HG03064 (cell line): ENCODE measurements at regions not wholly inside any gene's neighbourhood (a gene's known extent, or its start where the extent isn't known, plus 50 kb on each side); places are given as distances from the start of the nearest gene placed in this dataset.

Source experiments
- ATAC-seq: cut with Tn5 transposase; IDR thresholded peaks from one replicate; pipeline ENCODE4 v1.9.1; 2021; ENCODE audit warnings: low read depth; ENCODE audit not compliant: unreplicated experiment

DNA sequence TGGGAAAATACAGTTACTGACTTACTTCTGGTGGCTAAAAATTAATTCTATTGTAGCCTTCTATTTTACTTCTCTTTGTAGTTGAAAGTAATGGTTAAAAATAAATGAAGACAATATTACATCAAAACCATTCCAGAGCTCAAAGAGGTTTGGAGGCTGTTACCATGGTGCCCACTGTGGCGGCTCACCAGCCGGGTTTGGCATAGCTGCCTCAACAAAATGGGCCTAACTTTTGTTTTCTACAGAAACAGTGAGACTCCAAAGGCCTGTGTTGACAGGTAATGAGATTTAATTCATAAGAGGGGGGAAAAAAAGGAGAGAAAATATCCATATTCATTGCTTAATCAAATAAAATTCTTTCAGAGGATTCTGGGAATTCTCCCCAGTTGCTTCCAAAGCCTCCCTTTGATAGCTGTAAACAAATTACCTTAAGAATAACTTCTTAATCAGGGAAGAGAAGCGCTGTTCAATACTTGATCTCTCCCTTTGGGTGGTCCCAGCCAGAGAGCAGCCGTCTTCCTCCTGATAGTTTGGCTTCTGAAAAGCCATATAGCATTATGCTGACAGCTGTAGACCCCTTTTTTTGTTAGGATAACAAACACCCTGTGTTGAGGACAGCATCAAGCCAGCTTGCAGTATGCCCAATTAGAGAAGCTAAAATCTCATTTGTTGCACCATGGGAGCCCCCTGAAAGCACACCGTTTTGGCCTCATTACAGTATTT is 266.8 kb downstream of the NEDD1 start:
- no peak for ATAC-seq

DNA sequence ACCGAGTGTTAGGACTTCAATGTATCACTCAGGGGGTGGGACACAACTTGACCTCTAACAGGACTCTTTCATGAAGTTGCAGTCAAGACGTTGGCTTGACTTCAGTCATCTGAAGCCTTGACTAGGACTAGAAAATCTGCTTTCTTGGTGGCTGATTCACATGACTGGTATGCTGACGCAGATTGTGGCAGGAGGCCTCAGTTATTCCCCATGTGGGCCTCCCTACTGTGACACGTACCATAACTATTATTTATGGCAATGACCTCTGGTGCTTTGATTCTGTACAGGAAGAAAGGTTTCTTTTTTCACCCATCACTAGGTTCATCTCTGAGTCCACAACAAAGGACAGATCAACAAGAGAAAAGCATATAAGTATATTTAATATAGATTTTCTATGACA is 270.4 kb downstream of the NEDD1 start:
- ATAC-seq = no peak

DNA sequence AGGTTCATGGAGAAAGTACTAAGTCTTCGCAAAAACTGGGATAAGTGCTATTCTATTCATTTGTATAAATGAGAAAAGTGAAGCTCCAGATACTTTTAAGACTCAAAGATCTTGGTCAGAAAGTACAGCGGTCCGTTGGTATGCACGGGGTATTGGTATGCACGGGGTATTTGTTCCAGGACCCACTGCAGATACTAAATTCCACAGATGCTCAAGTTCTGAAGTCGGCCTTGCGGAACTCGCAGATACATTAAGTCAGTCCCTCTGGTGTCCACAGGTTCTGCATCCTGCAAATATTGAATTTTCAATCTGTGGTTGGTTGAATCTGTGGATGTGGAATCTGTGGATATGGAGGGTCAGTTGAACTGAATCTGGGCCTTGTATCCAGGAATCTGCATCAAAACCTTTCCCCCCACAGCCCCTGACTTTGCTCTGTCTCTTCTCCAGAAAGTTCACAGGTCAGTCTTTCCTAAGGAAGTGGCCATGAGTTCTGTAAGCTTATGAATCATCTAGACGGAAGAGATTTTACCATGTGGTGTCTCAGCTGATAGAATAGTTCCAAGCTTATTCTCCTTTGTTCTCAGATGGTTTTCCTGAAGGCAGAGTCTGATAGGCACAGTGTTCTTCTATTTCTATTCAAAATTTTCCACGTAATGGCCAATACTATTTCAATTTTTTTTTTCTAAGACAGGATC is 274.7 kb downstream of the NEDD1 start:
- ATAC-seq = no peak

DNA sequence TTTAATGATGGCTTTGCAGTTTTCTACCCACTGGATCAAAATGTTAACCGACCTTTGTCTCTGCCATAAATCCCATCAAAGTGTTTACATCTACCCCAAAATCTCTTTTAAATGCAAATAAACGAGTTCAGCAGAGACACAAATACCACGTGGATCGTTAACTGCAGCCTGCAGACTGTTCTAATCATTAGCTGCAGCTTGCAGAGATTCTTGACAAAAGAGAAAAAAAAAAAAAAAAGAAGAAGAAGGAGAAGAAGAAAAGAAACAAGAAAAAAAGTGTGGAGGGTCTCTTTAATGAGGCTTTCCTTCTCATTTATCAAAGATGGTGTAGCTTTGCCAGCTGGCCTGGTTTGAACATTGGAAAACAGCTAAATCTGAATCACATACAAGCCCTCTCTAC is 275.7 kb downstream of the NEDD1 start:
- no peak for ATAC-seq

DNA sequence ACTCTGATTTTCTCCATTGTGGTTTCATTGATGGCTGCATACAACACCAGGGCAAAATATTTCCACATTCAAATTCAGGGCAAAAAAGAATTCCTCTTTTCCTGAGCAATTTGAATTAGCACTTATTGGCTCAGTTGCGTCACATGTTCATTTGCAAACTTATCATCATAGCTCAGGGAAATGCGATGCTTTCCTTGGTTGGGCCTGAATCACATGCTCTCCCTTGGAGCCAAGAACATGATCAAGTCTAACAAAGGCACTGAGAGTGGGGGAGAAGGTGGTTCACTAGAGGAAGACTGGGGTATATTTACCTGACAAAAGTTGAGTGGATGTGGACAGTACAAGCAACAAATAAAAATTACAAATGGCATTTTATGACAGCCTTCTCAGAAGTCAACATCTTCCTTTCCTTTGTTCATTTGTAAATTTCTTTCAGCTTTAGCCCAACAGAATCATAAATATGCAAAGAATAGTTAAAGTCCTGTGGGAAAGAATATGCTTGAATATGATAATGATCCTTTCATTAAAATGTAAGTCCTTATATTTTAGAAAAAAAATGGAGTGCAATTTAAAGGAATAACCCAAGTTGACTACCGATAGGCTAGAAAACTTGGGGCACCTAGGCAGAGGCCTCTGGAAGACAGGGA is 277.2 kb downstream of the NEDD1 start:
- no peak for ATAC-seq

DNA sequence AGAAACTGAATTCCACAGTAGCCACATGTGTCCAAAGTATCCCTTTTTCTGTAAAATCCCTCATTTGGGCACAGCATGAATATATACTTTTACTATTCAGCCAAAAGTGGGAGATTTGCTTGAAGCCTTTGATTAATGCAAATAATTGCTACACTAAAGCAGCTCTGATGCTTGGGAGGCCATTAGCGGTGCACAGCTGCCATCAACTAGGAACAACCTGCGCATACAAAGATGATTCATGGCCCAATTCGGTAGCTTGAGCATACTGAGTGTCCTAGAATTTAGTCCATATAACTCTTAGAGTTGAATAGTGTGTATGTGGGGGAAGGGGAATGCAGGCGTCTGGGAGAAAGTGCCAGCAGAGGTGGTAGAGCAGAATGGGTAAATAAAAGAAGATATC is 277.0 kb upstream of the RMST start:
- no peak for ATAC-seq

DNA sequence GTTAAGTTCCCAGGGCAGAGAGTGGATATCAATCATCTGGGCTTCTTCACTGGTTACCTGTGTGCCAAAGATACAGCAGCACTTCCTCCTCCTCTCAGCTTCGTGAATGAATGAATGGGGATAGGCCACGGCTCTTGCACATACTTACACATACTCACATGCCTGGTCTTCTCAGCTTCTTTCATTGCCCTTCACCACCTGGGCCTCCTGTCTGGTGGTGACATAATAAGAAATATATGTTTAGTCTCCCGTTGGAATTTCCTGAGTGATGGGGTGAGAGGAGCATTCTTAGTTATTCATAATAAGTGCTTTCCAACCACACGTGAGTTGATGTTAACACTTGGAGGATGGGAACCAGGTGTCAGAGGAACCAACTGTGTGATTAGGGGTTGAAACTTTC is 268.1 kb upstream of the RMST start:
- no peak for ATAC-seq

DNA sequence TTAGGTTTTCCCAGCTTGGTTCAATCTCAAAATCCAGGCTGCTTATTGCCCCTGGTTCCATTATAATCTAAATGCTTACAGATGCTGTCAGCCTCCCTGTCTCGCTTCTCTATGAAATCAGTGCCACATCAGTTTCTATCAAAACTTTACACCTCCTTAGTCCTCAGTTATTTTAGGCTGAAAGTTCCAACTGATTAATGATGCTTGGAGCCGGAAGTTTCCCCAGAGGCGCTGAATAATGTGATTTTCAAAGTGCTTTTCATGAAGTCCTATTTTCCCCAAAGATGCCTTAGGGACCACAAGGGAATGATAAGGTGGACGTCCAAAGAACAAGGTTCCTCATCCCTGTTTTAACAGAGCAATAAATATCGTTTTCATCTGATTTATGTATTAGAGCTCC is 262.4 kb upstream of the RMST start:
- no peak for ATAC-seq

DNA sequence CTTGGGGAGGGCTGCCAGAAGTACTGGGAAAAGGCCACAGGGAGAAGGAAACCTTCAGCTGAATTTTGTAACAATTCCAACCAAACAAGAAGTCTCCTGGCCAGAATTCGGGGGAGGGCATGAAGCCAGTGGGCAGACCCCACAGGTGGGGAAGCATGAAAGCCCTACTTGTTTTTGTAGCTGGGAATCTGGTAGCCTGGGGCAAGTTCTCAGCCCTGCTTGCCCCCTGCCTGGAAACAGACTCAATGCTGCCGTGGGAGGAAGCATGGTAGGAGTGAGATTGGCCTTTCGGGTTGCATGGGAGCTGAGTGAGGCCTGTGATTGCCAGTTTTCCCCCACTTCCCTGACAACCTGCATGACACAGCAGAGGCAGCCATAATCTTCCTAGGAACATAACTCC is 259.2 kb upstream of the RMST start:
- ATAC-seq = no peak

DNA sequence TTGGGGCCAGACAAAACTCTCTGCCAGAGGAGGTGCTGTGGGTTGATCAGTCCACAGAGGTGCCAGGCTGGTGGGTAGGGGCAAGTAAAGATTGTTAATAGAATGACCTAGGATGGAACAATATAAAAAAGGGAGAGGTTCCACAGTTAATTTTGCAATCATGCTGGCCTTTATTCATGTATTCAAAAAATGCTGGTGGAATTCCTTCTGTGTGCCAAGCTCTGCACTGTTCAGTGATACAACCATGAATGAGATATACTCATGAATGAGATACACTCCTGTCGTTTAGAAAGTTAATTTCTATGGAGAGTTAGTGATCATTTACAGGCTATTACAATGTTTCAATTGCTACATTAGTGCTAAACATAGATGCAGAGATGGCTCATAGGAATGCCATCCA is 252.6 kb upstream of the RMST start:
- no peak for ATAC-seq

DNA sequence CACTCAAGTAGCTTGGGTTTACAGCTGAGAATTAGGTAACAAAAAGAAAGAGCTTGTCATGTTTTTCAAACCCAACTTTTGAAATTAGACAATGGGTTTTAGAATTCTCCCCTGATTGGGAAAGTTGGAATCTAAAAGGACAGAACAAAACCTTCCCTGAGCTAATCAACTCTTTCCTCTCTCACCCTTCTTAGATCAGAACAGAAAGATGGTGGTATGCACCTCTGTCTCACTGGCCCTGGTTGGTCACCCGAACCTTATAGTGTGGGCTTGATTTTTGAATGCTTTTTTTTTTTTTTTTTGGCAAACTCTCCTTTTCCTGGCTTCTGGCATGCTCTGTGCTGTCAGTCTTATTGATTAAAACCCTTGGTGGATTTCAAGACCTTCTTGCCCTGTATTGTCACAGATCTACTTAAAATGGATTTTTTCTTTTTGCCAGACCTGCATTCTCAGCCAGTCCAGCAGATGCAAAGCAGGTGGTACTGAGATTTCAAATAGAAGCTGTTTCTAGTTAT is 251.1 kb upstream of the RMST start:
- no peak for ATAC-seq

DNA sequence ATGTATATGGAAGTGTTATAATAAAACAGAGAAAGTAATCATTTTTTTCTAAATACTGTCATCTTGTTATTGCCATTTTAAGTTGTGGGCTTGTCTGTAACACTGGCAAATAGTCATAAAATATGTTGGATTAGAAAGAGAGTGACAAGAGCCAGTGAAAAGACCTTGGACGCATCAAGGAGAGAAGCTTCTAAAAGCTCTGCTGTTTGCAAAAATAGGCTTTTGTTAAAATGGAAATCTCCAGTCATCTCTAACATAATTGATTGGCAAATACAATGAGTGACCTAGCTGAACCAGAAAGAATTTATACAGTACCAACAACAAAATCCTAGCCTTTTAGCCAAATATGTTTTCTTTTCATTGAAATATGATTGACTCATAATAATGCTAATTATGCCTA is 245.8 kb upstream of the RMST start:
- ATAC-seq = no peak

DNA sequence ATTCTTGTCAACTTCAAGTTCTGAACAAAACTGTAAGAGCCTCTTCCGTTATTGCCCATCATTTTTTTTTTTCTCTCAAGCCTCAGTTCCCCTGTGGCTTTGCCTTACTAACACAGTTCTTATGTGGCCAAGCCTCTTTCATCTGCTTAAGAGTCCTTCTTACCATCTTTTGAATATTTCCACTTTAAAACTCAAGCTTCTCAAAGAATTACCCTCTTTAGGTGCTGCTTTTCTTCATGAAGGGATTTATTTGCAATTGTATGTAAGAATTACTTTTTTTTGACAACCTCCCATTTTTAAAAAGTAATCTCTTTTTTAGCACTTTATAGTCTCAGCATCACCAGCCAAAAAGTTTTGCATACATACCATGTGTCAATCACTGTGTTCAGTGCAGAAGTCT is 240.2 kb upstream of the RMST start:
- no peak for ATAC-seq

DNA sequence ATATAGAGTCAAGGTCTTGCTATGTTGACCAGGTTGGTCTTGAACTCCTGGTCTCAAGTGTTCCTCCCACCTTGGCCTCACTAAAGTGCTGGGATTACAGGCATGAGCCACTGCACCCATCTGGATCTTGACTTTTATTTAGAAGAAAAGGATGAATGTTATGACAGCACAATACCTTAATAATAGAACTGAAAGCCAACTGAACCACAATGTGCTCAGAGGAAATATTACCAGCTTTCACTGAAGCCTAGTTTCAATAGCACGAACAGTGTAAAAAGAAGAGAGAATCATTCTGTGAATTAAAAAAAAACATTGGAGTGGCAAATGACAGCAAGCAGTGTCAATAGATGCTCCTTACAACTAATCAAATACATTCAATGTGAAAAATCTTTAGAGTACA is 239.2 kb upstream of the RMST start:
- ATAC-seq = no peak

DNA sequence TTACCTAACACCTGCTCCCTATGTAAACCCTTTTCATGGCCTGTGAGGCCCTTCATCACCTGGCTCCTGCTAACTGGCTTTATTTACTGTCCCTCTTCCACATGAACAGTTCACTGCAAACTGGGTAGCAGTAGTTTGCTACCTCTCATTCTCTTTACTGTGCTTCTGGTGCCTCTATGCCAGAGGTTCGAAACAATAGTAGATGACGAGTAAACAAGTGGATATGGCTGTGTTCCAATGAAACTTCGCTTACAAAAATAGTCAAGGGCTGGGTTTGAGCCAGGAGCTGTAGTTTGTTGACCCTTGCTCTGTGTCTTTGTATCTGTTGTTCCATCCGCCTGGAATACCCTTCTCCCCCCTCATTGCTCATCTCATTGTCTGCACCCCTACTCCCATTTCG is 233.6 kb upstream of the RMST start:
- no peak for ATAC-seq

DNA sequence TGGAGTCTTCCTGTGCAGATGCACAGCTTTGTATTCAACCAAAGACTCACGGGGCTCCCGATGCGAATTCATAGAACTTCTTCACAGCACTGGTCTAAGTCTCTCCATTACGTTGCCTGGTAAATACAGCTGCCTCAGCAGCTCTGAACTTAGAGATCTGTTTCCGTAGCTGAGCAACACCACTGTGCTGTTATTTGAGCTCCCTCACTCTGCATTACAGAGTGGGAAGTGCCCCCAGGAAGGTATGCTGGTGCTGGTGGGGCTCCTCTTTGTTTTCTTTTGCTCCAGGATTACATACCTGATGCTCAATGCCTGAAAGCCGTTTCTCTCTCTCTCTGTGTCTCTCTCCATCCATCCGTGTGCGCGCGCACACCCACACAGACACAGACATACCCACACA is 227.5 kb upstream of the RMST start:
- no peak for ATAC-seq

DNA sequence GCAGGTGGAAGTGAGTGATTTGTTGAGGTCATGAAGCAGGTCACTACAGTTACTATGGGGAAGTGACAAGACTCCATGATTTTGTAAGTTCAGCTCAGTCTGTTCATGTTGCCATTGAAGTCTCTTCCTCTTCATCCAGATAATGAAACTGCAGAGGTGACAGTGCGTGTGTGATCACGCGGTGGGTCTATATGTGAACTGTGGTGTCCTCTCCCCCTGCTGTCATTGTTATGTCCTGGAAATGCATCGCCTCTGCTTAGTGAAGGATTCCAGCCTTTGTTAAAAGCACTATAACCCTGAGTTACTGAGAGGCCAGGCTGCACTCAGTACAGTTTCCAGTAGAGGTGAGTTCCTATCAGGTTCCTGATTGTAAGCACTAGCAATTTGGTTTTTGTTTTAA is 216.2 kb upstream of the RMST start:
- no peak for ATAC-seq

DNA sequence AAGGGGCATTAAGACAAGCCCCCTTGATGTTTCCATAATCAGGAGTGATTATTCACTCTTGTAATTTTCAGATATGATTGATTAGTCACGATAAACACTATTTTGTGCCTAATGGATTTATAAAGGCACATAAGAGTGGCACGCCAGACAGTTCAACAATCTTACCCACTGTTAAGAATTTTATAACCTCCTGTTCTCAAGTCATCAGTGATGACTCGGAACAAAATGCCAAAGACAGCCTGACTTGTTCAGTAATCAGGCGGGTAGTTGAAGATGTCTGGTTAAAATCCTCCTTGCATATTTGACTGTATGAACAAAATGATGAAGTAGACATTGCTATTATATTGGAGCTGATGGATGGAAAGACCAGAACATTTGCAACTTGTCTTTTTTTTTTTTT is 212.1 kb upstream of the RMST start:
- ATAC-seq = no peak

DNA sequence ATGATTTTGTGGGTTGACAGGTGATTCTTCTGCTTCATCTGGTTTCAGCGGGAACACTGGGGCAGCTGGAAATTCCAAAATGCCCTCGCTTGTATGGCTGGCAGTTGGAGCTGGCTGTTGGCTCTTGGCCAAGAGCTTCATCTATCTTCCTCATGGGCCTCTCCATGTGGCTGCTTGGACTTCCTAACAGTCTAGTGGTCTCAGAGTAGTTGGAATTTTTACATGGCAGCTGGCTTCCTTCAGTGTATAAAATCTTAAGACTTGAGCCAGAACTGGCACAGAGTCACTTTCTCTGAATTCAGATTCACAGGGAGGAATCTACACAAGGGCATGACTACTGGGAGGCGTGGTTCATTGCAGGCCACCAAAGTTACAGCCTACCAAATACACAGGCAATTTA is 204.9 kb upstream of the RMST start:
- ATAC-seq = no peak

DNA sequence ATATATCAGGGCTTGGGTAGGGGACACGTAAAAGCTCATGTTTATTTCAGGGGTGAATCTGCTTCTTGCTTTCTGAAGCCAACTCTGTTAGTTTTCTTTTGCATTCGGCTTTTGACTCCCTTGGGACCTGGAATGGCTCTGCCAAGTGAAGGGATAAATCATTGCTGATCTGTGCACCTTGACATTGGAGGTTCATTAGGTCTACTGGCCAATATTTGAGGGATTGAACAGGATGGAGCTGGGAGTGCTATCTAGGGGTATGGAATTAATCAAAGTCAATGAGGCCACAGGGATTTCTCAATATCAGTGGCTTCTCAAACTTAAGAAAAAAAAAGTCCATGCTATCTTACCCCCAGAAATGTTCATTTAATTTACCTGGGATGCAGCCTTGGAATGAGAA is 203.5 kb upstream of the RMST start:
- no peak for ATAC-seq

DNA sequence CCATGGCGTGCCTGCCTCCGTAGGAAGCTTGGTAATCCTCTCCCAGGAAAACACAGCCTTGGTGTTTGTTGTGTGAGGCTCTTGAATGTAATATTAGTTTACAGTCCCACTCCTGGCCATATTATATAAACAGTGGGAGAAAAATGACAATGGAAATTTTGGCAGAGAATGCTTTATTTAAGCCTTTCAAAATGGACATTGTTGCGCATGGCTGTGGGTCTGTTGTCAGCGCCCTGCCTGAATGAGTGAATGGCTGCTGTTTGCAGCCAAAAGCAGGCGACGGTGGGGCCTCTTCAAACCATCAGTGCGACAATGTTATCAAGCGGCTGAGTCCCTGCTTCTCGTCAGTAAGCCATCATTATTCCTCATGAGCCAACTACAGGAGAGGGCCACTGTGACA is 201.8 kb upstream of the RMST start:
- no peak for ATAC-seq

DNA sequence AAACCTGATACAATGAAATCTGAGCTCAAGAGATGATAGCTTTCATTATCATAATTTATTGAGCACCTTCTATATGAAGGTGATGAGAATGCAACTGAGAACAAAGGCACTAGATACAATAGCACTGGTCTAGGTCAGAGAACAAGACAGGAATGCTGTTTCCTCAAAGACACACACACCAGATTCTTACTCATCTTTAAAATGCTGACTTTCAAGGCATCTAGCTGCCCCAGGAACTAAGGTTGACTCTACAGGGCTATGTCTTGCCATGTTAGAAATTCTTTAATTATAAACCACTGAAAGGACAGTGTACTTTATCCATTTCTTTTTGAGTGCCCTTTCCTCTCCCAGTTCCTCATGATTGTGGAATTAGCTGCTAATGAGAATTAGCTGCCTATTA is 195.4 kb upstream of the RMST start:
- ATAC-seq = no peak
